Calu3 (cell line): ENCODE measurements at regions not wholly inside any gene's neighbourhood (a gene's known extent, or its start where the extent isn't known, plus 50 kb on each side); places are given as distances from the start of the nearest gene placed in this dataset.

Source experiments
- BruUV-seq: library from RNA; stranded (reverse); fragments of 400-500 nt; replicated peaks from 2 replicates; lab custom pipeline; 2021; lab: Mats Ljungman, UMichigan
- CTCF ChIA-PET: fragments of 300-600 bp; sonication (Branson Sonifier 250); formaldehyde crosslinking; loops from one replicate; lab custom pipeline; 2022; ENCODE audit warnings: antibody characterized with exemption; lab: Charles Lee
- DNase-seq: peaks from one replicate; pipeline ENCODE4 v3.0.0; 2022
- H3K27ac Mint-ChIP-seq: one replicate; pipeline ENCODE4 v1.8.0; 2022; ENCODE audit warnings: mixed read lengths; ENCODE audit not compliant: unreplicated experiment
- H3K27me3 Mint-ChIP-seq: one replicate; pipeline ENCODE4 v1.8.0; 2022; ENCODE audit warnings: mixed read lengths; ENCODE audit not compliant: unreplicated experiment
- H3K36me3 Mint-ChIP-seq: one replicate; pipeline ENCODE4 v1.8.0; 2022; ENCODE audit warnings: mild to moderate bottlenecking, moderate library complexity, mixed read lengths; ENCODE audit not compliant: insufficient read depth, unreplicated experiment
- H3K4me1 Mint-ChIP-seq: one replicate; pipeline ENCODE4 v1.8.0; 2022; ENCODE audit warnings: mild to moderate bottlenecking, low read depth, mixed read lengths; ENCODE audit not compliant: unreplicated experiment
- H3K4me3 Mint-ChIP-seq: one replicate; pipeline ENCODE4 v1.8.0; 2022; ENCODE audit warnings: mild to moderate bottlenecking, low read depth, moderate library complexity, mixed read lengths; ENCODE audit not compliant: unreplicated experiment
- H3K9me3 Mint-ChIP-seq: one replicate; pipeline ENCODE4 v1.8.0; 2022; ENCODE audit warnings: low read depth, mixed read lengths; ENCODE audit not compliant: unreplicated experiment
- CTCF ChIP-seq: fragments of 200-600 bp; IDR thresholded peaks from one replicate; pipeline ENCODE4 v1.8.0; 2022; ENCODE audit warnings: antibody characterized with exemption; ENCODE audit not compliant: unreplicated experiment
- intact Hi-C: fragments of 100-400 bp; cut with micrococcal nuclease; formaldehyde crosslinking; loops from one replicate; pipeline ENCODE4 v1.10.0; 2022; ENCODE audit not compliant: unreplicated experiment

DNA sequence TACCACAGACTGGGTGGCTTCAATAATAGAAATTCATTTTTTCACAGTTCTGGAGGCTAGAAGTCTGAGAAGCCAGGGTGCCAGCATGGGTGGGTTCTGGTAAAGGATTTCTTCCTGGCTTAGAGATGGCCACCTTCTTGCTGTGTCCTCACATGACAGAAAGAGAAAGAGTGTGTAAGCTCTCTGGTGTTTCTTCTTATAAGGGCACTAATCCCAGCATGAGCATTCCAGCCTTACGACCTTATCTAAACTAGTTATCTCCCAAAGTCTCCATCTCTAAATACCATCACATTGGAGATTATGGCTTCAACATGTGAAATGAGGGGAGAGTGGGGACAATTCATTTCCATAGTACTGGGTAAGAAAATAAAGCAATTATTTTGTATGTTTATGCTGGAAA, 226.5 kb upstream of the TUSC1 start:
- Mint-ChIP-seq H3K27me3 (no peaks in the 10 kb centered on the region), H3K9me3 (peaks cover 12% of the 10 kb centered on the region), H3K36me3 (no peaks in the 10 kb centered on the region), H3K4me1 (no peaks in the 10 kb centered on the region), H3K27ac (no peak overlapping the region), H3K4me3 (no peak overlapping the region)
- intact Hi-C loops = no loop called here
- no peak for DNase-seq
- no TSS peak for BruUV-seq
- CTCF ChIA-PET = no interaction called here
- TF ChIP-seq CTCF = no peak

- no TSS peak for BruUV-seq
- CTCF ChIA-PET = no interaction called here
- Mint-ChIP-seq H3K36me3 (no peaks in the 10 kb centered on the region), H3K4me1 (no peaks in the 10 kb centered on the region), H3K27ac (no peak overlapping the region), H3K4me3 (no peak overlapping the region), H3K9me3 (peaks cover 11% of the 10 kb centered on the region), H3K27me3 (no peaks in the 10 kb centered on the region)
- DNase-seq = no peak
- intact Hi-C loops = no loop called here
- no peak for TF ChIP-seq CTCF
Measured at GRCh38 chr9:25891527-25891926, 213.3 kb upstream of the TUSC1 start.

- H3K36me3 Mint-ChIP-seq = no peaks in the 10 kb centered on the region
- CTCF ChIA-PET = no interaction called here
- no peak overlapping the region for H3K27ac Mint-ChIP-seq
- H3K9me3 Mint-ChIP-seq = peaks cover 9% of the 10 kb centered on the region
- no TSS peak for BruUV-seq
- DNase-seq = no peak
- H3K4me3 Mint-ChIP-seq = no peak overlapping the region
- H3K4me1 Mint-ChIP-seq = no peaks in the 10 kb centered on the region
- no peak for TF ChIP-seq CTCF
- H3K27me3 Mint-ChIP-seq = no peaks in the 10 kb centered on the region
- intact Hi-C loops = no loop called here
Measured at GRCh38 chr9:25889661-25890060, 211.4 kb upstream of the TUSC1 start.

GRCh38 chr9:25876248-25876647, 198.0 kb upstream of the TUSC1 start:
- CTCF ChIA-PET = no interaction called here
- BruUV-seq = no TSS peak
- H3K27ac Mint-ChIP-seq = no peak overlapping the region

More at GRCh38 chr9:25876248-25876647, 198.0 kb upstream of the TUSC1 start:
- no peaks in the 10 kb centered on the region for H3K36me3 Mint-ChIP-seq
- H3K9me3 Mint-ChIP-seq = peaks cover 6% of the 10 kb centered on the region
- no peak for DNase-seq
- no peaks in the 10 kb centered on the region for H3K27me3 Mint-ChIP-seq
- TF ChIP-seq CTCF = no peak
- no peak overlapping the region for H3K4me3 Mint-ChIP-seq
- no peaks in the 10 kb centered on the region for H3K4me1 Mint-ChIP-seq
- intact Hi-C loops = no loop called here
